ENCODE measurements at regions not wholly inside any gene's neighbourhood (a gene's known extent, or its start where the extent isn't known, plus 50 kb on each side); places are given as distances from the start of the nearest gene placed in this dataset.
"Not testable (repeated sequence)": the region's sequence is repeated elsewhere in the genome, so short reads cannot be mapped to it uniquely, and the experiment has no call there.

DNA sequence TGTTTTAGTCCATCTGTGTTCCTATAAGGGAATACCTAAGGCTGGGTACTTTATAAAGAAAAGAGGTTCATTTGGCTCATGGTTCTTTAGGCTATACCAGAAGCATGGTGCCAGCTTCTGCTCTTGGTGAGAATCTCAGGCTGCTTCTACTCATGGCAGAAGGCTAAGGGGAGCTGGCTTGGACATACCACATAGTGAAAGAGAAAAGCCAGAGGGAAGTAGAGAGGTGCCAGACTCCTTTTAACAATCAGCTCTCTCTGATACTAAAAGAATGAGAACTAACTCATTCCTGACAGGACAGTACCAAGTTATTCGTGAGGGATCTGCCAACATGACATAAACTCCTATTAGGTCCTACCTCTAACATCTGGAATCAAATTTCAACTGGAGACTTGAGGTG is 1250.2 kb upstream of the CNTN5 start:
- no peak for DNase-seq (ENCODE audit: low read depth in 2 of 2)
- TF ChIP-seq, protein P1, sequence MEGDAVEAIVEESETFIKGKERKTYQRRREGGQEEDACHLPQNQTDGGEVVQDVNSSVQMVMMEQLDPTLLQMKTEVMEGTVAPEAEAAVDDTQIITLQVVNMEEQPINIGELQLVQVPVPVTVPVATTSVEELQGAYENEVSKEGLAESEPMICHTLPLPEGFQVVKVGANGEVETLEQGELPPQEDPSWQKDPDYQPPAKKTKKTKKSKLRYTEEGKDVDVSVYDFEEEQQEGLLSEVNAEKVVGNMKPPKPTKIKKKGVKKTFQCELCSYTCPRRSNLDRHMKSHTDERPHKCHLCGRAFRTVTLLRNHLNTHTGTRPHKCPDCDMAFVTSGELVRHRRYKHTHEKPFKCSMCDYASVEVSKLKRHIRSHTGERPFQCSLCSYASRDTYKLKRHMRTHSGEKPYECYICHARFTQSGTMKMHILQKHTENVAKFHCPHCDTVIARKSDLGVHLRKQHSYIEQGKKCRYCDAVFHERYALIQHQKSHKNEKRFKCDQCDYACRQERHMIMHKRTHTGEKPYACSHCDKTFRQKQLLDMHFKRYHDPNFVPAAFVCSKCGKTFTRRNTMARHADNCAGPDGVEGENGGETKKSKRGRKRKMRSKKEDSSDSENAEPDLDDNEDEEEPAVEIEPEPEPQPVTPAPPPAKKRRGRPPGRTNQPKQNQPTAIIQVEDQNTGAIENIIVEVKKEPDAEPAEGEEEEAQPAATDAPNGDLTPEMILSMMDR (IDR thresholded peaks at IDR 0.05; ENCODE audit: low read depth, low read length) = no peak
- no peak overlapping the region for H3K4me3 ChIP-seq (replicated peaks in 1 of 2; ENCODE audit: low read depth in 2 of 2, low read length in 2 of 2)

DNA sequence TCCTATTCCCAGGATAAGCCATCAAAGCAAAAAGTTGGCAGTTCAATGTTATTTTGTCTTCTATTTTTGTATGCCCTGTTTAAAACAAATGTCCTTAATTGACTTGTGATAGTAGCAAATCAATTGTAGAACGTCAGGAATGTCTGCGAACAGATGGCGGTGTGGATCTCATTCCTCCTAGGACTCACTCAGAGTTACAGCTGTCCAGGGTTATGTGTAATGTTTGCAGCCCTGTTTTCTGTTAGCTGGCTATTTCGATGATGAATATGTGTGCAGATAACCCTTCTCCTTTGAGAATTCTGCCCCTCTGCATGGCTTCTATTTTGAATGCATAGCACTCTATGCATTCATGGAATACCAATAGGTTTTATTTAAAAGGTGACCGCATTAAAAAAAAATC is 1248.0 kb upstream of the CNTN5 start:
- TF ChIP-seq, protein P1 (IDR thresholded peaks at IDR 0.05; ENCODE audit: low read depth, low read length) = no peak
- H3K4me3 ChIP-seq (replicated peaks in 1 of 2; ENCODE audit: low read depth in 2 of 2, low read length in 2 of 2) = no peak overlapping the region
- DNase-seq (ENCODE audit: low read depth in 2 of 2) = peak; percentile 34 to 42

DNA sequence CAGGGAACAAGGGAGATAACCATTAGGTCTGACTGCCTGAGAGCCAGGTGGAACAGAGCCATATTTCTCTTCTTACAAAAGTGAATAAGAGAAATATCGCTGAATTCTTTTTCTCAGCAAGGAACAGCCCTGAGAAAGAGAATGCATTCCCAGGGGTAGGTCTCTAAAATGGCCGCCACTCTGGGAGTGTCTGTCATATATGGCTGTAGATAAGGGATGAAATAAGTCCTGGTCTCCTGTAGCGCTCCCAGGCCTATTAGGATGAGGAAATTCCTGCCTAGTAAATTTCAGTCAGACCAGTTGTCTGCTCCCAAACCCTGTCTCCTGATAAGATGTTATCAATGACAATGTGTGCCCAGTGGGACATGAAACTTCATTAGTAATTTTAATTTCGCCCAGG is 1236.4 kb upstream of the CNTN5 start:
- H3K4me3 ChIP-seq (replicated peaks in 1 of 2; ENCODE audit: low read depth in 2 of 2, low read length in 2 of 2); DNase-seq (ENCODE audit: low read depth in 2 of 2): not testable (repeated sequence)

GRCh38 chr11:97786961-97787360 is 1233.8 kb upstream of the CNTN5 start:
- no peak for DNase-seq (ENCODE audit: low read depth in 2 of 2)
- H3K4me3 ChIP-seq (replicated peaks in 1 of 2; ENCODE audit: low read depth in 2 of 2, low read length in 2 of 2) = no peak overlapping the region
- TF ChIP-seq, protein P1 (IDR thresholded peaks at IDR 0.05; ENCODE audit: low read depth, low read length) = no peak

DNA sequence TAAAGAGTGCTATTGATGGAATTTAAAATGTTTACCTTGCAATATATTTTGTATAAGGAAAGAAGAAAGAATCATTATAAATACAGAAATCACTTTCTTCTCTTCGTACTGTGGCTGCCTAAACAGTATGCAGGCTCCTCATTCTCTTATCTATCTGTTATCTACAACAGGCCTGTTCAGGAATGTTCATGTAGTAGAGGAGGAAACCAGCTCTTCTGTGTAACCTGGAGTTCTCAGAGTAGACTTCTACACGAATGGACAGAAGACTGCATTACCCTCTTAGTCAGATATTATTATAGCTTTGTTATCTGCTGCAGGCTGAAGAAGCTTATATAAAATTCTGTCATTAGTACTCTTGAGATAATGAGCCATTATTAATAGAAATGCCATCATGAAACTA is 1225.9 kb upstream of the CNTN5 start:
- no peak overlapping the region for H3K4me3 ChIP-seq (replicated peaks in 1 of 2; ENCODE audit: low read depth in 2 of 2, low read length in 2 of 2)
- no peak for DNase-seq (ENCODE audit: low read depth in 2 of 2)
- TF ChIP-seq, protein P1 (IDR thresholded peaks at IDR 0.05; ENCODE audit: low read depth, low read length) = no peak

DNA sequence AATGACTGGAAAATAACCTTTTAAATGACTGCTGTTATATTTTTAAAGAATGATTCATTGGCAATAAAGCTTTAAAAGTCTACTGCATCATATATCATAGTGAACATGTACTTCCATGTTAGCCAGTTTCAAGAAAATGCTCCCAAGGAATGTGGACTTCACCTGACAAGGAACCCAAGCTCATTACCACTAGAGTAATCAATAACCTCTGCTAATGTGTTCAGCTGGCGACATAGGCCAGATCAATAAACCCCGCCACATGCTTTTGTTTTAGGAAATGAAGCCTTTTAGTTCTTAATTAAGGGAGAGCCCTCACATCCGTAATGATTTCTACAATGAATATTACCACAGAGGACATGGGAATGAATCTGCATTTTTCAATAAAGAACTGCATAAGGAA is 1219.9 kb upstream of the CNTN5 start:
- TF ChIP-seq, protein P1 (IDR thresholded peaks at IDR 0.05; ENCODE audit: low read depth, low read length) = no peak
- H3K4me3 ChIP-seq (replicated peaks in 1 of 2; ENCODE audit: low read depth in 2 of 2, low read length in 2 of 2) = no peak overlapping the region
- DNase-seq (ENCODE audit: low read depth in 2 of 2) = no peak

DNA sequence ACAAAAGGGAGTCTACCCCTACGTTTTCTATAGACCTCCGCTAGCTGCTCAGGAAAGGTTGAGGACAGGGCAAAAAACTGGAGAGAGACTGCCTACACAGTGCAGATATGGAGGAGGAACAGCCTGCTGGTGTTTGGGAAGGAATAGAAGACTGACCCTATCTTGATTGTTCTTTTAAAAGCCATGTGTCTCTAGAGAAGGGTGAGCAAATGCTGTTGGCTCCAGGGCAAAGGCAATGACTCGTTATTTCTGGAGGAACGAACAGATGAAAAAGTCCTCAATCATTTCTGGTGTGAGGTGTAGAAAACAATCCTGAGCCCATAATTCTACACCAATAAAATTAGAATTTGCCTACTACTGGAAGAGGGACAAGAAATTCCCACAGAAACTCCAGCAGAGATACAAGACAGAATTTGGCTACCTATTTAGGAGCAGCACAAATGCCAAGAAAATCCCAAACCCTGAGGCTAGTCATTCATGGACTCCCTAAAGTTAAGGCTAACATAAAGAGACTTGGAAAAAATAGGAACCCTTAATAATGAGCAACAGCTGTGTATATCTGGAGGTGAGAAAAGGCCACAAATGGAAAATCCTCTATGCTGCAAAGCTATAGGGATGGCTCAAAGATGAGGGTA is 1206.3 kb upstream of the CNTN5 start:
- H3K4me3 ChIP-seq (replicated peaks in 1 of 2; ENCODE audit: low read depth in 2 of 2, low read length in 2 of 2) = no peak overlapping the region
- peak; percentile 34 to 37 for DNase-seq (ENCODE audit: low read depth in 2 of 2)
- TF ChIP-seq, protein P1 (IDR thresholded peaks at IDR 0.05; ENCODE audit: low read depth, low read length) = no peak
